ENCODE measurements at regions not wholly inside any gene's neighbourhood (a gene's known extent, or its start where the extent isn't known, plus 50 kb on each side); places are given as distances from the start of the nearest gene placed in this dataset.
"Not testable (repeated sequence)": the region's sequence is repeated elsewhere in the genome, so short reads cannot be mapped to it uniquely, and the experiment has no call there.

- not testable (repeated sequence) for DNase-seq (ENCODE audit: low read depth in 2 of 2)
Measured at GRCh38 chr13:84086098-84086846, 204.0 kb upstream of the SLITRK1 start.

GRCh38 chr13:84082462-84082861 is 200.2 kb upstream of the SLITRK1 start:
- DNase-seq (ENCODE audit: low read depth in 2 of 2) = no peak

DNA sequence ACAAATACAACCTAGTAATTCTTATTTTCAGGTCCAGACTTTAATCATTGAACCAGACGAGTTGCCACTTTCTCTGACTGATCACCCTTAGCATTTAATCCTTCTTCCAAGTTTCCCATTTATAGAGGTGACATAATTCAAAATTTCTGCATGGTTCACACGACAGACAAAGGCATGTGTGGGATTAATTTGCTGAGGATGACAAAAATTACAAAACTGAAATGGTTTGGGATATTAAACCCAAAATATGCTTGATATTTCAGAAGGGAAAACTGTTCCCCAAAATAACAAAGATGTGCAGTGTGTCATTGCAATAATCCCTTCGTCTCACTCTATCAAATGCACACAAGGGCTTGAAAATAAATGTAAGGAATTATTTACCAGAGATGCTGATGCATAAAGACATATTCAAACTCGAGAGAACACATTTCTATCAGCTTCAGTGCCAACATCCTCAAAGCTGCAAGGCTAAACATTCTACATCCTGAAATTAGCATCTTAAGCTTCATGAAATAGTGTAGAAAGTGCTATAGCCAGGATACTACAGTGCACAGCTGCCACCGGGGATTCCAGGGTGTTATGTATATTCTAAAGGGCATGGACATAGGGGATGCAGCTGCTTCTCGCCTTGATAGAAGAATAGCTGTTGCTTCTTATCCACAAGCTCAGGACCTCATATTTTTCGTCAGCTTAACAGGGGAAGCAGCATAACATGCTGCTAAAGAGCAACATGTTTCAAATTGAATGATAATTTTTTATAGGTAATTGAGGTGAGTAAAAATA is 198.7 kb upstream of the SLITRK1 start:
- DNase-seq (ENCODE audit: low read depth in 2 of 2) = no peak

DNA sequence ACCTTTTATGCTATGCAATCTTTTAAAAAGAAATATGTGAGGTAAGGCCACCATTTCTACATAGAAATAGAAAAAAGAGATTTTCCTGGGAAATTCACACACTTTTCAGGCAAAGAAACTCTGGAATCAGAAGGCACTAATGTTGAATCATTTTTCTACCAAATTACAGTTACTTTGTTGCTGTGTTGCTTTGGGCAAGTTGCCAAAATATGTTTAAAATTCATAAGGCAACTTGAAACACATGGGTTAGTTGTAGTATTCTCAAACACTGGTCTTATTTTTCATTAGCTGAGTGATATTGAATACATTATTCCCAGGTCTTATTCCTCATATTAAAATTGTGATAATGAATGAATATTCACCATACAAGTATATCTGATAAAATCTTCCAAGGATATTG is 195.0 kb upstream of the SLITRK1 start:
- DNase-seq (ENCODE audit: low read depth in 2 of 2) = no peak

GRCh38 chr13:84076280-84076679 is 194.0 kb upstream of the SLITRK1 start:
- DNase-seq (ENCODE audit: low read depth in 2 of 2) = no peak

DNA sequence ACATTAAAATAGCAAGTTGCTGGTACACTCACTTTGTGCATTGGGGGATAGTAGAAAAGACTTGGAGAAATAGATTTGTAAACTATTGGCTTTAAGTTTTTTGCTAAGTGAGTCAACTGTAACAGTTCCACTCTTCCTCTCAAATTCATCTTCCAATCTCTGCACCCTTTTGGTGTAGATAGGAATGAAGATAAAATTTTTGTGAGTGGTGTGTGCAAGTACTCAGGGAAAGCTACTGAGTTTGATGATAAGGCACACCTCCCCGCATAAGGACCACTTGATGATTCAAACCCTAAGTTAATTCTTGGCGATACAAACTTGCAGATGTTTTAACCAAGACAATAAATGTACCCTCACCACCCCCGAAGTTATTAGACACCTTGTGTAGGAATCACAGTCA is 168.3 kb upstream of the SLITRK1 start:
- no peak for DNase-seq (ENCODE audit: low read depth in 2 of 2)

DNA sequence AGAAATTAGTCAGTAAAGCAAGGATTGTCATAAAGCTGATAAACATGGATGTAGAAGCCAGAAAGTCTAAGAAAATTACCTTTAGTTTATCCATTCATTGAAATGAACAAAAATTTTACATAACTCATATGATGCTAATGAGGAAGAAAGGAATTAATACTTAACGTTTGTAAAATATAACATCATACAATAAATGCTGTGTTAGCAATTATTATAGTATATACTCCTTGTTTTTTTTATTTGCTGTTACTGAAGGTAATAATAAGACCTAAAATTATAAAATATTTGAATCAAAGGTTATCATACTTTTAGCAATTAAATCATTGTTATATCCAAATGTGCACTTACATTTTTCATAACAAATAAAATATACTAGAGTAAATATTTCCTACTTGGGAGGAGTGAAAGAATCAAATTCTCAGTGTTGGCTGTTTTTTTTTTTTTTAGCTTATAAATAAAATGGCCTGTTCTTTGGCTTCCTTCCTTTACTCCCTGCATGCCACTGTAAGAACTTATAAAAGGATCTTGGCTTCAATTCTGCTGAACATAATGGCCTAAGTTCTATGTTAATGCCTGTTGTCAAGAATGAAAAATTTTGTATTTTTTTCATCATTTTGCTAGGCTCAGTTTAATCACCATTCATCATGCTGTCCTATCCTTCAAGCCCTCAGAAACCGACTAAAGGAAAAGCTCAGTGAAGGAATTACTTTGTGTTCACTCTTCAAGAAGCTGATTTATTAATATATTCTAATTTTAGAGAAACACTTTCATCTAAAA is 167.4 kb upstream of the SLITRK1 start:
- DNase-seq (ENCODE audit: low read depth in 2 of 2) = no peak

GRCh38 chr13:84044805-84045204 is 162.5 kb upstream of the SLITRK1 start:
- DNase-seq (ENCODE audit: low read depth in 2 of 2) = no peak

DNA sequence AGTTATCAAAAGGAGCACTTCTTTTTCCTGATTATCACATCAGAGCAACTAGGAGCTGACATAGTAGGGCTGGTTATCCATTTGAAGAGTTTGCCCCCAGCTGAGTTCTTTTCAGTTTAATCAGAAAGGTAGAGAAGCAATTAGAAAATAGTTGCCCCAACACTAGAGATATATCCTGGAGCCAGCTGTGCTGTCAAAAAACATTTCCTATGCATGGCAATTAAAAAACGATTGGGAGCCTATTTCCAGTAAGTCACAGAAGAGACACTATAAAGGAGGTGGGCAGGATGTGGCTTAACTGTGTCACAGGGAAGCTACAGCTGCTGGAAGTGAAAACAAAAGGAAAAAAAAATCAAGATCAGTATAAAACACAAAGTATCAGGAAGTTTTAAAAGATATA is 155.7 kb upstream of the SLITRK1 start:
- no peak for DNase-seq (ENCODE audit: low read depth in 2 of 2)

DNA sequence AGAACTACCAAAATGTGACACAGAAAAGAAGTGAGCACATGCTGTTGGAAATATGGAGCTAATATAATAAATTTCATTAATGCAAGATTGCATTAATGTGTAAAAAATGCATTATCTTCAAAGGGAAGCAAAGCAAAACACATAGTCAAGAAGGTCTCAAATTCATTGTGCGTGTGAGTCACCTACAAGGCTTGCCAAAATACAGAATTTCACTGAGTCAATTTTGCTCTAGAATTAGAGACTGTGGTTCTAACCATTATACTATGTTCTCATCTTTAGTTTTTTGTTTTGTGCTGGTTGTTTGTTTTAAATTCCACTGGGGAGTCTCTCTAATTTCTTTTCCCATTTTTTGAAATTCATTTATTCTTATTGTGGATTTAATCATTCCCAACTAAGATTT is 149.8 kb upstream of the SLITRK1 start:
- DNase-seq (ENCODE audit: low read depth in 2 of 2) = no peak

GRCh38 chr13:84031120-84031519 is 148.8 kb upstream of the SLITRK1 start:
- DNase-seq (ENCODE audit: low read depth in 2 of 2) = no peak

- DNase-seq (ENCODE audit: low read depth in 2 of 2) = no peak
Measured at GRCh38 chr13:84029396-84029795, 147.1 kb upstream of the SLITRK1 start.

DNA sequence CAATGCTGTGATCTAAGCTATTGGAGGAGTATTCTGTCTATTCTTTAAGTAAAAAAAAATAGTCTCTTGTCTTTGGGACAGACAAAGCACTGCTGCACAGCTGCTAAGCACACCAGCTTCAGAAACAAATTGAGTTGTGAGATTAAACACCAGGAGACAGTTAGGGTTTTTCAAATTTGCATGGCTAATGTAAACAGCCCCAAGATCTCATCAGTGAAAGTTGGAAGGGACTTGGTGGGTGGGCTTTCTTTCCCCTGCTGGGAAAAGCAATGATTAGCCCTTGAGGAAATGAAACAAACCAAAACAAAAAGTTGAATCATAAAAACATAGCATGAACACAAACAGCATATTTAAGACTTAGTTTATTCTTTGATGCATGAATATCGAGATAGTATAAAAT is 143.6 kb upstream of the SLITRK1 start:
- no peak for DNase-seq (ENCODE audit: low read depth in 2 of 2)

DNA sequence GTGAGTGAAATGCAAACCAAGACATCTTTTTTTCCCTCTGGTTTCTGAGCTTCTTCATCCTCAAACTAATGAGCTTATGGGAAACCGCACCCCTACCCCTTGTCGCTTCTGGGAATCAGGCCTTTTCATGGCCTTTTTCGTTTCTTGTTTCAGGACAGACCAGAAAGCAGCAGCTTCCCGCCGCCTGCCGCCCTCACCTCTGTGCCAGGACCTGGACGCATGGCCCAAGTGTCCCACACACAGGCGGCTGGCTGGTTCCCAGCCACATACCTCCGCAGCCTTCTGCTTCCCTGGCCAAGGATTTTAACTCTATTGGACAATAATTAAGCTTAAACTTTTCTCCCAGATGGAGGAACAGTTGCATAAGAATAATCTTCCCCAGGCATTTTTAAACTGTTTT is 114.1 kb upstream of the SLITRK1 start:
- no peak for DNase-seq (ENCODE audit: low read depth in 2 of 2)

DNA sequence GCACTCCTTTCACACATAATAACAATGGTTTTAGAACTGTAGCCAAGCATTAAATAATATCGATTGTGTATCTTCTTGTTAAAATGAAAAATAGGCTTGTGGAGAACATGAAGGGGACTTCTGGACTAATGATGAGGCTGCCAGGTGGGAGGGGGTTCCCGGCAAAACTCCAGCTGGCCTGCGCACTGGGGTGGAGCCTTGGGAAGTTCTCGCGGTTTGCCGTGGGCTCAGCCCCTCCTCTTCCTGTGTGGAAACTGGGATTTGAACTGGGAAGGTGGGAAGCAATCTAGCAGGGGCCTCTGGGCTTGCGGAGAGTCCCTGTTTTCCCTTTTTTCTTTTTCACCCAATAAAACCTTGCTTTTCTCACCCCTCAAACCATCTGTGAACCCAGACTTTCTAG is 113.7 kb upstream of the SLITRK1 start:
- no peak for DNase-seq (ENCODE audit: low read depth in 2 of 2)

GRCh38 chr13:83992566-83993358 is 110.5 kb upstream of the SLITRK1 start:
- no peak for DNase-seq (ENCODE audit: low read depth in 2 of 2)

DNA sequence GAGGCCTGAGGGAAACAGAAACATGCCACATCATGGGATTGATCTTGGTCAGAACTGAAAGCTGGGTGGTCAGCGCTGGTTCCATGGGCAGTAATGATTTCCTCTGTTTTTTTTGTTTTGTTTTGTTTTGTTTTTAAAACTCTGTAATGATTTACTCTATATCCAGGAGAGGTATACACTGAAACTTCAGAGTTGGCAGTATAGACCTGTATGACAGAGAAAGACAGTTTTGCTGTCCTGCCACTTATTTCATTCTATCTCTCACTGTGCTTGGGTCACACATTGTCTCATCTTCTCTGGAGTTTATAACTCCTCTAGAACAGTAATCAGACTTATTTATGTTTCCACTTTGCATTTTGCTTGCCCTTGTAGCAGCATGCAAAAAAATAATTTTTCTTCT is 105.1 kb upstream of the SLITRK1 start:
- no peak for DNase-seq (ENCODE audit: low read depth in 2 of 2)

- no peak for DNase-seq (ENCODE audit: low read depth in 2 of 2)
Measured at GRCh38 chr13:83984793-83985192, 102.5 kb upstream of the SLITRK1 start.

DNA sequence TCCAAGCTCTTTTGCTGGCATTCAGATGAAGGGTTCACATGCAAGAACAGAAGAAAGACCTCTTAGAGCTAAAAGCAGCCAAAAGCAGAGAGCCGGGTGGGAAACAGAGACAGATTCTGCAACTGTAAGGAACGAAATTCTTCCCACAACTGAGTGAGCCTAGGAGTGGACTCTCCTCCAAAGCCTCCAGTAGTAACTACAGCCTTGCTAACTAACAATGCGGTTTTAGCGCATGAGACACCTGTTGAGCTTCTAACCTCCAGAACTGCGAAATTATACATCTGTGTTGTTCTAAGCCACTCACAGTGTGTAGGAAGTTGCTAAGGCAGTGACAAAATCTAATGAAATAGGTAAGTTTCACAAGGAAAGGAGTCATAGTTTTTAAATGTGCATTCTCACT is 98.1 kb upstream of the SLITRK1 start:
- DNase-seq (ENCODE audit: low read depth in 2 of 2) = no peak

- DNase-seq (ENCODE audit: low read depth in 2 of 2) = no peak
Measured at GRCh38 chr13:83975655-83976165, 93.4 kb upstream of the SLITRK1 start.

DNA sequence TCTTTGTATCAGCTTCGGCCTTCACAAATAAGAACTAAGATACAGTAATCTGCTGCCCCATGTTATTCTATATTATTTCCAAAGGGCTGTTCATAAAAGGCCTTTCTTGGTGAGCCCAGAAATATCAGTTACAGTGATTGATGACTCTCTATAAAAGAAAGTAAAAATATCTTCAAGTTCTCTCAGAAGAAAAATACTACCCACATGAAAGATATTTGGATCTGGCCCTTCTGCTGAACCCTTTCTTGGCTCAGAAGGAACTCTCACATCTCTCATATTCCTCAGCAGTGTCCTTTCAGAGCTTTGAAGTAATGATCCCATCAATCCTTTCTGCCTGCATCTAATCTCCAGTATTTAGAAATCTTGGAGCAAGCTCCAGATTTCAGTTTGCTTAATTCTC is 76.3 kb upstream of the SLITRK1 start:
- DNase-seq (ENCODE audit: low read depth in 2 of 2) = no peak

- no peak for DNase-seq (ENCODE audit: low read depth in 2 of 2)
Measured at GRCh38 chr13:83955011-83955410, 72.7 kb upstream of the SLITRK1 start.
